HepG2 (cell line): ENCODE measurements at regions not wholly inside any gene's neighbourhood (a gene's known extent, or its start where the extent isn't known, plus 50 kb on each side); places are given as distances from the start of the nearest gene placed in this dataset.

ENCODE experiments used
- ATAC-seq: fragments of 200-7000 bp; cut with Tn5 transposase; 3 replicates; pipeline ENCODE4 v1.9.1; 2020; ENCODE audit warnings: mild to moderate bottlenecking, moderate library complexity
- BruUV-seq: library from RNA; stranded (reverse); fragments of 400-500 nt; replicated peaks from 2 replicates; lab custom pipeline; 2021; lab: Mats Ljungman, UMichigan
- CTCF ChIA-PET: fragments of 300-600 bp; formaldehyde crosslinking; extraction: SDS; loops from one replicate; lab custom pipeline; 2021; ENCODE audit warnings: low total read pairs, inconsistent platforms, low intra/inter-chr PET ratio; lab: Yijun Ruan, JAX
- POLR2A ChIA-PET: fragments of 350-600 bp; sonication (Branson Sonifier 250); formaldehyde crosslinking; loops from one replicate; lab custom pipeline; 2020; ENCODE audit warnings: antibody characterized with exemption, inconsistent platforms; lab: Yijun Ruan, JAX
- DNase-seq: peaks from one replicate; pipeline ENCODE4 v3.0.0-alpha.2; 2015; ENCODE audit warnings: low spot score
- FAIRE-seq: peaks from 3 replicates; lab custom pipeline; 2011; peaks lifted over from hg19 to GRCh38; lab: Jason Lieb, UNC
- H2AFZ ChIP-seq: one replicate; pipeline ENCODE4 v1.6.1; 2011; ENCODE audit warnings: low read length, inconsistent platforms
- H3K27ac ChIP-seq: fragments of 300-600 bp; 3 replicates; pipeline ENCODE4 v1.8.0; 2011; ENCODE audit warnings: mixed run types, mild to moderate bottlenecking, mixed read lengths, low read length, inconsistent platforms; ENCODE audit not compliant: insufficient read depth; ENCODE audit errors: extremely low read length
- H3K27me3 ChIP-seq, 2 experiments: fragments of 200-600 bp in 1 of 2; 2 replicates in 1 of 2; 3 replicates in 1 of 2; pipeline versions ENCODE4 v1.6.0 to v1.8.0; 2011; ENCODE audit warnings: low read length in 2 of 2, mild to moderate bottlenecking in 2 of 2, moderate library complexity in 2 of 2, inconsistent platforms in 1 of 2; ENCODE audit not compliant: insufficient read depth in 2 of 2, control insufficient read depth in 1 of 2
- H3K36me3 ChIP-seq, 2 experiments: fragments of 200-600 bp in 1 of 2; replicated peaks in 1 of 2; 2 replicates in 1 of 2; 3 replicates in 1 of 2; pipeline versions ENCODE4 v1.5.1 to v1.8.0; 2011; ENCODE audit warnings: low read length in 2 of 2, inconsistent platforms in 1 of 2; ENCODE audit not compliant: insufficient read depth in 2 of 2, control insufficient read depth in 1 of 2
- H3K4me1 ChIP-seq: 2 replicates; pipeline ENCODE4 v1.5.1; 2012; ENCODE audit warnings: low read length, inconsistent platforms; ENCODE audit not compliant: insufficient read depth
- H3K4me2 ChIP-seq: 2 replicates; pipeline ENCODE4 v1.6.0; 2011; ENCODE audit warnings: low read depth, low read length, inconsistent platforms
- H3K4me3 ChIP-seq, 3 experiments: fragments of 200-600 bp in 1 of 3; sonication (generic), shearing (Covaris generic) in 1 of 3; replicated peaks in 1 of 3; 2 replicates each; pipeline ENCODE4 v1.5.1; 2011 to 2016; ENCODE audit warnings: low read length in 3 of 3, inconsistent platforms in 2 of 3, low read depth in 2 of 3, mild to moderate bottlenecking in 2 of 3, control low read depth in 1 of 3, mixed read lengths in 1 of 3; ENCODE audit not compliant: insufficient read depth in 1 of 3
- H3K79me2 ChIP-seq: one replicate; pipeline ENCODE4 v1.6.1; 2011; ENCODE audit warnings: low read length, inconsistent platforms; ENCODE audit not compliant: insufficient read depth
- H3K9ac ChIP-seq: 2 replicates; pipeline ENCODE4 v1.6.0; 2011; ENCODE audit warnings: mild to moderate bottlenecking, low read depth, low read length, inconsistent platforms; ENCODE audit not compliant: insufficient read depth
- H3K9me3 ChIP-seq: 2 replicates; pipeline ENCODE4 v1.5.1; 2012; ENCODE audit warnings: mild to moderate bottlenecking, low read length
- H4K20me1 ChIP-seq: 2 replicates; pipeline ENCODE4 v1.6.0; 2011; ENCODE audit warnings: inconsistent platforms, mild to moderate bottlenecking, low read length, moderate library complexity; ENCODE audit not compliant: insufficient read depth
- FOXM1 ChIP-seq: sonication (generic); formaldehyde crosslinking; IDR thresholded peaks from 2 replicates; pipeline ENCODE4 v1.5.0; 2020; ENCODE audit warnings: missing genetic modification reagents
- TMF1 ChIP-seq: sonication (generic); formaldehyde crosslinking; IDR thresholded peaks from 2 replicates; pipeline ENCODE4 v1.8.1; 2022; ENCODE audit warnings: low read depth, missing genetic modification reagents
- ZIK1 ChIP-seq: sonication (generic); formaldehyde crosslinking; IDR thresholded peaks from 2 replicates; pipeline ENCODE4 v1.5.0; 2020; ENCODE audit warnings: mild to moderate bottlenecking, low read depth, missing genetic modification reagents, borderline replicate concordance
- ZNF761 ChIP-seq: sonication (generic); formaldehyde crosslinking; conservative IDR thresholded peaks from 2 replicates; pipeline ENCODE4 v1.4.0; 2020; ENCODE audit warnings: mild to moderate bottlenecking, missing genetic modification reagents
- ZNF768 ChIP-seq: sonication (generic); formaldehyde crosslinking; IDR thresholded peaks from 2 replicates; pipeline ENCODE4 v1.4.0; 2020; ENCODE audit warnings: missing genetic modification reagents
- ZSCAN31 ChIP-seq: sonication (generic); formaldehyde crosslinking; IDR thresholded peaks from 2 replicates; pipeline ENCODE4 v1.5.0; 2020; ENCODE audit warnings: low read depth, mild to moderate bottlenecking, missing genetic modification reagents
- WGBS: methylation state at CpG from one replicate; pipeline ENCODE4 v1.1.6; 2017; ENCODE audit warnings: low lambda C conversion rate; 5-methylcytosine and 5-hydroxymethylcytosine counted together
- in situ Hi-C: cut with HindIII; loops from 2 replicates; pipeline ENCODE4 v1.10.0; 2017; ENCODE audit warnings: low pct_unique_long_range_greater_than_20kb; ENCODE audit not compliant: extremely low pct_ligation_motif_present
- intact Hi-C: fragments of 100-400 bp; cut with micrococcal nuclease; formaldehyde crosslinking; loops from one replicate; pipeline ENCODE4 v1.10.0; 2022; ENCODE audit not compliant: unreplicated experiment
- TF ChIP-seq, protein P1 (sequence below): sonication (generic); formaldehyde crosslinking; IDR thresholded peaks from 2 replicates; pipeline ENCODE4 v1.5.0; 2020; ENCODE audit warnings: missing genetic modification reagents, mild to moderate bottlenecking, borderline replicate concordance
- TF ChIP-seq, protein P2 (sequence below): sonication (generic); formaldehyde crosslinking; IDR thresholded peaks from 2 replicates; pipeline ENCODE4 v1.5.1; 2020; ENCODE audit warnings: mild to moderate bottlenecking, missing genetic modification reagents, moderate library complexity

DNA sequence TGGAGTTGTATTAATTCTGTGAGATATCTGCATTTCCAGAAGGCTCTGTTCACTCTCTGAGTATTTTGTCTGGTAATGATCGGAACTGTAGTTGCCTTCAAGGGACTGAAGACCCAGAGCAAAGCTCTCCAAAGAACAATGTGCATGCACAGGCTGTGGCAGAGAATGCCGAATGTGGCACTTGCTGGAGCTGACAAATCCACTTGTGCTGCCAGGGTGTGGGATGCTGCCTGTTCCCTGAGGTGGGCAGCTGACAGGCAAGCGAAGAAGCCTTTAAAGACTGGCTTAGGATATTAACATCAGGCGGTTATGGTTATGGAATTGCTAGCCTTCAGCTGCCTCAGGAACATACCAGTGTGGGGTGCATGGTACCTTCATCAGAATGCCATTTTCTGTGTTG, 419.9 kb upstream of the ATP2B1 start:
- no peak for TF ChIP-seq ZSCAN31 (CRISPR knock-in tag)
- no peak for TF ChIP-seq ZIK1 (CRISPR knock-in tag)
- TF ChIP-seq, protein P1, sequence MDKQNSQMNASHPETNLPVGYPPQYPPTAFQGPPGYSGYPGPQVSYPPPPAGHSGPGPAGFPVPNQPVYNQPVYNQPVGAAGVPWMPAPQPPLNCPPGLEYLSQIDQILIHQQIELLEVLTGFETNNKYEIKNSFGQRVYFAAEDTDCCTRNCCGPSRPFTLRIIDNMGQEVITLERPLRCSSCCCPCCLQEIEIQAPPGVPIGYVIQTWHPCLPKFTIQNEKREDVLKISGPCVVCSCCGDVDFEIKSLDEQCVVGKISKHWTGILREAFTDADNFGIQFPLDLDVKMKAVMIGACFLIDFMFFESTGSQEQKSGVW (CRISPR knock-in tag), result no peak
- no peak for TF ChIP-seq FOXM1 (CRISPR knock-in tag)
- no peak for TF ChIP-seq ZNF768 (CRISPR knock-in tag)
- no peak for TF ChIP-seq TMF1
- no peak for TF ChIP-seq ZNF761
- TF ChIP-seq, protein P2, sequence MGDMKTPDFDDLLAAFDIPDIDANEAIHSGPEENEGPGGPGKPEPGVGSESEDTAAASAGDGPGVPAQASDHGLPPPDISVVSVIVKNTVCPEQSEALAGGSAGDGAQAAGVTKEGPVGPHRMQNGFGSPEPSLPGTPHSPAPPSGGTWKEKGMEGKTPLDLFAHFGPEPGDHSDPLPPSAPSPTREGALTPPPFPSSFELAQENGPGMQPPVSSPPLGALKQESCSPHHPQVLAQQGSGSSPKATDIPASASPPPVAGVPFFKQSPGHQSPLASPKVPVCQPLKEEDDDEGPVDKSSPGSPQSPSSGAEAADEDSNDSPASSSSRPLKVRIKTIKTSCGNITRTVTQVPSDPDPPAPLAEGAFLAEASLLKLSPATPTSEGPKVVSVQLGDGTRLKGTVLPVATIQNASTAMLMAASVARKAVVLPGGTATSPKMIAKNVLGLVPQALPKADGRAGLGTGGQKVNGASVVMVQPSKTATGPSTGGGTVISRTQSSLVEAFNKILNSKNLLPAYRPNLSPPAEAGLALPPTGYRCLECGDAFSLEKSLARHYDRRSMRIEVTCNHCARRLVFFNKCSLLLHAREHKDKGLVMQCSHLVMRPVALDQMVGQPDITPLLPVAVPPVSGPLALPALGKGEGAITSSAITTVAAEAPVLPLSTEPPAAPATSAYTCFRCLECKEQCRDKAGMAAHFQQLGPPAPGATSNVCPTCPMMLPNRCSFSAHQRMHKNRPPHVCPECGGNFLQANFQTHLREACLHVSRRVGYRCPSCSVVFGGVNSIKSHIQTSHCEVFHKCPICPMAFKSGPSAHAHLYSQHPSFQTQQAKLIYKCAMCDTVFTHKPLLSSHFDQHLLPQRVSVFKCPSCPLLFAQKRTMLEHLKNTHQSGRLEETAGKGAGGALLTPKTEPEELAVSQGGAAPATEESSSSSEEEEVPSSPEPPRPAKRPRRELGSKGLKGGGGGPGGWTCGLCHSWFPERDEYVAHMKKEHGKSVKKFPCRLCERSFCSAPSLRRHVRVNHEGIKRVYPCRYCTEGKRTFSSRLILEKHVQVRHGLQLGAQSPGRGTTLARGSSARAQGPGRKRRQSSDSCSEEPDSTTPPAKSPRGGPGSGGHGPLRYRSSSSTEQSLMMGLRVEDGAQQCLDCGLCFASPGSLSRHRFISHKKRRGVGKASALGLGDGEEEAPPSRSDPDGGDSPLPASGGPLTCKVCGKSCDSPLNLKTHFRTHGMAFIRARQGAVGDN, result no peak
- ChIA-PET CTCF (no interaction called here), POLR2A (no interaction called here)
- H3K36me3 ChIP-seq, result no peaks in the 10 kb centered on the region
- H3K9me3 ChIP-seq, result 0 out of 2 replicates have a peak, but pooled peaks cover 4% of the 10 kb centered on the region
- DNase-seq, result no peak
- ATAC-seq, result no peak
- H3K4me3 ChIP-seq, result no peak overlapping the region
- no peaks in the 10 kb centered on the region for H3K79me2 ChIP-seq
- H3K27ac ChIP-seq, result no peak overlapping the region
- no TSS peak for BruUV-seq
- no peaks in the 10 kb centered on the region for H3K4me1 ChIP-seq
- no peaks in the 10 kb centered on the region for H4K20me1 ChIP-seq
- no peak overlapping the region for H3K4me2 ChIP-seq
- H3K27me3 ChIP-seq, result no peaks in the 10 kb centered on the region
- intact Hi-C loops, result no loop called here
- H3K9ac ChIP-seq, result no peak overlapping the region
- no peak overlapping the region for H2AFZ ChIP-seq
- in situ Hi-C loops, result no loop called here
- FAIRE-seq, result no peak
- 20% methylated on average over 4 of the region's 4 CpGs for WGBS
